ENCODE measurements at regions not wholly inside any gene's neighbourhood (a gene's known extent, or its start where the extent isn't known, plus 50 kb on each side); places are given as distances from the start of the nearest gene placed in this dataset.

- DNase-seq (ENCODE audit: low read depth in 2 of 2), result no peak
These were observed 66.8 kb upstream of the RPS6KA2 start for GRCh38 chr6:166693880-166694279.

DNA sequence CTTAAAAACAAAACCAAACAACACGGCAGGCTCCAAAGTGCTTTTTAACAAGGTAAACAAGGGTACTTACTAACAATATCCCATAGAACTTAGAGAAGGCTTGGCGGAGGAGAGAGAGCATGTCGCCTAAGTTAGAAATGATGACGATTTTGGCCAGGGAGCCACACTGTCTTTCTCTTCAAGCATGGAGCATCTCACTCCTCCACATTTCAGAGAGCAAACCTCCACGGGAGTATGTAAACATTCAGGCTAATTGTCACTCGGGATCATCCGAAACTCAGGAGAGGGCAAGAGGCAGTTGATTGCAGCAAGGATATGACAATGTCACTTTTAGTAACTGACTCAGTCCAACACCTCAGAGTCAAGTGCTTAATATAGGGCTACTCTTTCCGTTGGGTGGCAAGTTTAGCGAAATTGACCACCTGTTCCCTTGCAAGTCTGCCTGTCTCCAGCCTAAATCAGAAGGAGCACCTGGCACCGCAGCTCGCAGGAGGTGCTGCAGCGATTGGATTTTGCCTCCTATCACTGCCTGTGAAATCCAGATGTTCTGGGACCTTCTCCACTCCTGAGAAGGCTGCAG, 65.8 kb upstream of the RPS6KA2 start:
- DNase-seq (ENCODE audit: low read depth in 2 of 2), result no peak

DNA sequence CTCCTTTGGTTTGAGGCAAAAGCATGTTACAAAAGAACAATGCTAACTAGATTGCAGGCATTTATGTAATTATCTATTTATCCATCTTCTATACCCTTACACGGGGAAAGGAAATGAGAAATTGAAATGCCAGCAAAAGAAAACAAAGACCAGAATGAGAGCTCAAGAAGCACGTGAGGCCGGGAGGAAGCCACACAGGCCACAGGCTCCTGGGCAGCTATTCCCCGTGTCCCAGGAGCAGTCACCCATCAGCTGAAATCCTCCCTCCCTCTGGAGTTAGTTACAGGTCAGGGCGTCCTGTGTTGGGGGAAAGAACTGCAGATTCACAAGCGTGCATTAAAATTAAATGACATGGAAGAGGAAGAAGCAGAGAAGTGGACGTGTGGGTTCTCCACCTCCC, 64.7 kb upstream of the RPS6KA2 start:
- no peak for DNase-seq (ENCODE audit: low read depth in 2 of 2)

- DNase-seq (ENCODE audit: low read depth in 2 of 2), result no peak
These were observed 64.1 kb upstream of the RPS6KA2 start for GRCh38 chr6:166691199-166691598.

DNA sequence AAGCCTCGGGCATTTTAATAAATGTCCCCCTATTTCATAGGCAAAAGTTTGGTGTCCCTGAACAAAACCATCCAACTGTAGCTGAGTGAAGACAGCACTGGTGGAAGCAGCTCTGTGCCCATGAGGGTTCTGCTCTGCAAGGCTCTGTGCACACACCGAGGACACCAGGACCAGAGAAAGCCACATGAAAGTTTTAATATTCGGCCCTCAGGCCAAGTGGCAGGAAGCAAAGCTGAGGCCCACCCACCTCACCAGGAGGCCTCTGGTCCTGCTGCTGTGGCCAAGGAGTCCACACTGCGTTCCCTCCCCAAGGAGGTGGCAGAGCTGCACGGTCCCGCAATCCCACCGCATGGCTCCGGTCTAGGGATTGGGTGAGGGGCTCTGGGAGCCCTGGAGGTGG, 62.6 kb upstream of the RPS6KA2 start:
- no peak for DNase-seq (ENCODE audit: low read depth in 2 of 2)

GRCh38 chr6:166688901-166689300, 61.9 kb upstream of the RPS6KA2 start:
- no peak for DNase-seq (ENCODE audit: low read depth in 2 of 2)

DNA sequence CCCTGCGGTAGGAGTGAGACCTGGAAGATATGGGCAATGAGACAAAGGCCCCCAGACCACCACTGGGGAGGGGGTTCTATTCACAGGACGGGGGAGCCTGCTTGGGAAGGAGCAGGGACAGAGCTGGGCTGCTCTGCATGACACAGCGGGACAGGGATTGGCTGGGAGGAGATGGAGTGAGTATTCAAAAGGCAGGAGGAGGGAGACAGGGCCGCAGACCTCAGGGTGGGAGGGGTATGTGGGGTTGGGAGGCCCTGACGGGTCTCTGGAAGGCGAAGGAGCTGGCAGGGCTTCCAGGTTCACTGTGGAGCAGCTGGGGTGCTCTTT, 60.8 kb upstream of the RPS6KA2 start:
- DNase-seq (ENCODE audit: low read depth in 2 of 2), result no peak

DNA sequence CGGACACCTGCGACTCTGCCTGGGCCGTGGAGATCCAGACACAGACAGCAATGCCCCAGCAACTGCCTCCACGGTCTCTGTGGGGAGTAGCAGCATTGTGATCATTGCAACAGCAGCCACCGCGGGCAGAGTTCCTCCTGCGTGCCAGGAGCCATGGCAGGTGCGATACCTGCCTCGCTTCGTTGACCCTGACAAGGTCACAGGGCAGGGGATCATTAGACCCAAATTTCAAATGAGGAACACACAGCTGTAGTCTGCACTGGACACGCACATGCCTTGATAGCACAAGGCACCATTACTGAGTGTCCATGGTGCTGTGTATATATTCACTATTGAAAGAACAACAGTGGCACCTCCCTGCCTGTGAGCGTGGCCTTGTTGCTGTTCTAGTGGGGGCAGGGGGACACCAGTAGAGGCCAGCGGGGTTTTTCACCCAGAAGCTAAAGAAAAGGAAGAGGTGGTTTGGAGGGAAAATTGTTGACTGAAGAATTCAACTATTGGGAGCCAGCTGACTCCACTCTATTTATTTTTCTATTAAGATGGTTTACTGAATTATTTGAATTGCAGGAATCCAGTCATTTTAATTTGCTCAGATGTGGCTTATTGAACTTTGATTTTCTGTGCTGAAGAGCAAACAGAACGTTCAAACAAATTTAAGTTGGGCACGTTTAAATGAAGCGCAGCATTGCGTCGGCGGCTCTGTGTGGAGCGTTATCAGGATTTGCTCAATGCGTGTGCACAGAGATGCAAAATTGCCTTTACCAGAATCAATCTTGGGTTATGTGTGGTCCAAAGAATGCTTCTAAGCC, 60.2 kb upstream of the RPS6KA2 start:
- DNase-seq (ENCODE audit: low read depth in 2 of 2), result no peak

GRCh38 chr6:166686317-166686716, 59.3 kb upstream of the RPS6KA2 start:
- DNase-seq (ENCODE audit: low read depth in 2 of 2), result no peak

DNA sequence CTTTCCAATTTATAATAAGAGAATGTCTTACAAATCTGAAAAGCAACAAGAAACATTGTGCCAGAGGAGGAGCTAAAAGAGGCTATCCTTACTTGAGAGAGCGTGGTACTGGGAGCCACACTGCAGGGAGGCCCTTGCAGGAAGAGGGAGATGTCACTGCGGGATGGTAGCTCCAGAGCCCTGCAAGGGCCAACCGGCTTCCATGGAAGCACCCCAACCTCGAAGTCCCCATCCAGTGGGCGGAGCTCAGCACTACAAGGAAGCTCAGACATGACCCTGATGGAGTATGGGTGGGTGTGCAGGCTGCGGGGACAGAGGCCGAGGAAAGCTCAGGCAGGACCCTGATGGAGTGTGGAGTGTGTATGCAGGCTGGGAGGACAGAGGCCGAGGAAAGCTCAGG, 57.8 kb upstream of the RPS6KA2 start:
- DNase-seq (ENCODE audit: low read depth in 2 of 2), result no peak

- no peak for DNase-seq (ENCODE audit: low read depth in 2 of 2)
These were observed 57.1 kb upstream of the RPS6KA2 start for GRCh38 chr6:166684170-166684569.

DNA sequence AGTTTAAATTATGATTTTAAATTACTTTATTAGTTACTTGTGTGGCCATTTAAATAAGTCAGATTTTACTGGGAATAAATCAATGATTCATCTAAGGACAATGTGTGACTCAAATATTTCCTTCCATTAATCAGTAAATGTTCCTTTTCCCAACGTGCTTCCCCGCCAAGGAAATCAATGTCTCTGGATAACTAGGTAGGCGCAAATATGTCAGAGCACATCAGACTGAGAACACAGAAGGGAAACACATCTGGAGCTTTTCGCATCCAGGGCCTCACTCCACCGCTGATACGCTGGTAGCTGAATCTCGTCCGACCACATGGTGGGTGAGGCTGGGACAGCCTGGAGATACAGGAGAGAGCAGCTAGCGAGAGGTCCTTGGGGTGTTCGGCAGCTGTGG, 56.4 kb upstream of the RPS6KA2 start:
- no peak for DNase-seq (ENCODE audit: low read depth in 2 of 2)

GRCh38 chr6:166679566-166679965, 52.5 kb upstream of the RPS6KA2 start:
- DNase-seq (ENCODE audit: low read depth in 2 of 2), result no peak

DNA sequence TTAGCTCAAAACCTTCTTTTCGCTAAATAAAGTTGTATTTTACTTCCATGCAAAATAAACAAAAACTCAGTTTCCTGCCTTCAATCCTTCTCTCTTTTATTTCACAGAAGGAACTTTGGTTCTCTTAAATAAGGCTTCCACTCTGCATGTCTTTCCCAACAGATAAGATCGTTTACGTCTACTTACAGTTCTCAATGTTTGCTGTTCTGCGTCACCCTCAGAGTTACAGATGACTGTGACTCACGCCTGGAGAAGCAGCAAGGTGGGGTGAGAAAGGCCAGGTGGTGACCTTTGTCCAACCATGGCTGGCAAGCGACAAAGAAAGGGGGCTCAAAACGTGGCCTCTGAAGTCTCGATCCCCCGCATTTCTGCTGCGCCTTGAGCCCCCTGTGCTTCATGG, 51.4 kb upstream of the RPS6KA2 start:
- DNase-seq (ENCODE audit: low read depth in 2 of 2), result no peak

GRCh38 chr6:166677941-166678340, 50.9 kb upstream of the RPS6KA2 start:
- DNase-seq (ENCODE audit: low read depth in 2 of 2), result no peak

Measured in stimulated activated CD4-positive, alpha-beta T cell treated with anti-CD3 and anti-CD28 coated beads, Interleukin-12 subunit alpha, Interleukin-12 subunit beta, amount 100 ng/mL, for 24 hours (primary cell).